ENCODE measurements at regions not wholly inside any gene's neighbourhood (a gene's known extent, or its start where the extent isn't known, plus 50 kb on each side); places are given as distances from the start of the nearest gene placed in this dataset.

- H3K4me1 ChIP-seq (ENCODE audit: insufficient read depth, low read length) = no peaks in the 10 kb centered on the region
- no peak overlapping the region for H2AFZ ChIP-seq (ENCODE audit: low read depth, low read length)
- no peaks in the 10 kb centered on the region for H3K9me3 ChIP-seq (ENCODE audit: low read length)
- no peaks in the 10 kb centered on the region for H3K36me3 ChIP-seq (ENCODE audit: insufficient read depth, low read length)
- no peak overlapping the region for H3K4me3 ChIP-seq (ENCODE audit: low read length)
- no peaks in the 10 kb centered on the region for H3K27me3 ChIP-seq (ENCODE audit: insufficient read depth, low read length)
Measured at GRCh38 chr11:104372111-104372510, 208.2 kb upstream of the PDGFD start.

- no peaks in the 10 kb centered on the region for H3K9me3 ChIP-seq (ENCODE audit: low read length)
- no peak overlapping the region for H3K4me3 ChIP-seq (ENCODE audit: low read length)
- H3K27me3 ChIP-seq (ENCODE audit: insufficient read depth, low read length) = no peaks in the 10 kb centered on the region
- no peak overlapping the region for H2AFZ ChIP-seq (ENCODE audit: low read depth, low read length)
- H3K36me3 ChIP-seq (ENCODE audit: insufficient read depth, low read length) = no peaks in the 10 kb centered on the region
- no peaks in the 10 kb centered on the region for H3K4me1 ChIP-seq (ENCODE audit: insufficient read depth, low read length)
Measured at GRCh38 chr11:104370478-104370877, 206.5 kb upstream of the PDGFD start.

GRCh38 chr11:104369761-104370160 lies 205.8 kb upstream of the PDGFD start:
- no peaks in the 10 kb centered on the region for H3K36me3 ChIP-seq (ENCODE audit: insufficient read depth, low read length)
- H3K9me3 ChIP-seq (ENCODE audit: low read length) = no peaks in the 10 kb centered on the region
- H3K4me1 ChIP-seq (ENCODE audit: insufficient read depth, low read length) = no peaks in the 10 kb centered on the region
- H2AFZ ChIP-seq (ENCODE audit: low read depth, low read length) = no peak overlapping the region
- no peak overlapping the region for H3K4me3 ChIP-seq (ENCODE audit: low read length)
- no peaks in the 10 kb centered on the region for H3K27me3 ChIP-seq (ENCODE audit: insufficient read depth, low read length)

GRCh38 chr11:104366321-104366734 lies 202.4 kb upstream of the PDGFD start:
- no peaks in the 10 kb centered on the region for H3K9me3 ChIP-seq (ENCODE audit: low read length)

GRCh38 chr11:104365676-104366075 lies 201.7 kb upstream of the PDGFD start:
- Histone ChIP-seq H2AFZ (ENCODE audit: low read depth, low read length) (no peak overlapping the region), H3K9me3 (ENCODE audit: low read length) (no peaks in the 10 kb centered on the region), H3K4me3 (ENCODE audit: low read length) (no peak overlapping the region), H3K4me1 (ENCODE audit: insufficient read depth, low read length) (no peaks in the 10 kb centered on the region), H3K36me3 (ENCODE audit: insufficient read depth, low read length) (no peaks in the 10 kb centered on the region), H3K27me3 (ENCODE audit: insufficient read depth, low read length) (no peaks in the 10 kb centered on the region)

More at GRCh38 chr11:104366321-104366734, 202.4 kb upstream of the PDGFD start:
- H3K27me3 ChIP-seq (ENCODE audit: insufficient read depth, low read length) = no peaks in the 10 kb centered on the region
- H3K4me1 ChIP-seq (ENCODE audit: insufficient read depth, low read length) = no peaks in the 10 kb centered on the region
- H3K4me3 ChIP-seq (ENCODE audit: low read length) = no peak overlapping the region
- no peak overlapping the region for H2AFZ ChIP-seq (ENCODE audit: low read depth, low read length)
- H3K36me3 ChIP-seq (ENCODE audit: insufficient read depth, low read length) = no peaks in the 10 kb centered on the region

- Histone ChIP-seq H3K27me3 (ENCODE audit: insufficient read depth, low read length) (no peaks in the 10 kb centered on the region), H3K4me1 (ENCODE audit: insufficient read depth, low read length) (no peaks in the 10 kb centered on the region), H3K4me3 (ENCODE audit: low read length) (no peak overlapping the region), H2AFZ (ENCODE audit: low read depth, low read length) (no peak overlapping the region), H3K9me3 (ENCODE audit: low read length) (no peaks in the 10 kb centered on the region), H3K36me3 (ENCODE audit: insufficient read depth, low read length) (no peaks in the 10 kb centered on the region)
Measured at GRCh38 chr11:104361975-104362374, 198.0 kb upstream of the PDGFD start.

- Histone ChIP-seq H2AFZ (ENCODE audit: low read depth, low read length) (no peak overlapping the region), H3K9me3 (ENCODE audit: low read length) (no peaks in the 10 kb centered on the region), H3K36me3 (ENCODE audit: insufficient read depth, low read length) (no peaks in the 10 kb centered on the region), H3K27me3 (ENCODE audit: insufficient read depth, low read length) (no peaks in the 10 kb centered on the region), H3K4me3 (ENCODE audit: low read length) (no peak overlapping the region), H3K4me1 (ENCODE audit: insufficient read depth, low read length) (no peaks in the 10 kb centered on the region)
Measured at GRCh38 chr11:104352036-104352435, 188.1 kb upstream of the PDGFD start.

GRCh38 chr11:104343578-104343977 lies 179.6 kb upstream of the PDGFD start:
- no peak overlapping the region for H3K4me3 ChIP-seq (ENCODE audit: low read length)
- no peaks in the 10 kb centered on the region for H3K36me3 ChIP-seq (ENCODE audit: insufficient read depth, low read length)
- H3K27me3 ChIP-seq (ENCODE audit: insufficient read depth, low read length) = no peaks in the 10 kb centered on the region
- peaks cover 7% of the 10 kb centered on the region for H3K4me1 ChIP-seq (ENCODE audit: insufficient read depth, low read length)
- no peaks in the 10 kb centered on the region for H3K9me3 ChIP-seq (ENCODE audit: low read length)
- H2AFZ ChIP-seq (ENCODE audit: low read depth, low read length) = no peak overlapping the region

- H3K4me1 ChIP-seq (ENCODE audit: insufficient read depth, low read length) = peaks cover 7% of the 10 kb centered on the region
- no peaks in the 10 kb centered on the region for H3K36me3 ChIP-seq (ENCODE audit: insufficient read depth, low read length)
- H3K9me3 ChIP-seq (ENCODE audit: low read length) = no peaks in the 10 kb centered on the region
- no peaks in the 10 kb centered on the region for H3K27me3 ChIP-seq (ENCODE audit: insufficient read depth, low read length)
- H2AFZ ChIP-seq (ENCODE audit: low read depth, low read length) = no peak overlapping the region
- no peak overlapping the region for H3K4me3 ChIP-seq (ENCODE audit: low read length)
Measured at GRCh38 chr11:104340590-104340989, 176.6 kb upstream of the PDGFD start.

GRCh38 chr11:104339380-104339831 lies 175.5 kb upstream of the PDGFD start:
- Histone ChIP-seq H3K9me3 (ENCODE audit: low read length) (no peaks in the 10 kb centered on the region), H3K4me3 (ENCODE audit: low read length) (no peak overlapping the region), H3K36me3 (ENCODE audit: insufficient read depth, low read length) (no peaks in the 10 kb centered on the region), H3K27me3 (ENCODE audit: insufficient read depth, low read length) (no peaks in the 10 kb centered on the region), H3K4me1 (ENCODE audit: insufficient read depth, low read length) (peaks cover 7% of the 10 kb centered on the region), H2AFZ (ENCODE audit: low read depth, low read length) (no peak overlapping the region)

GRCh38 chr11:104338186-104338585 lies 174.2 kb upstream of the PDGFD start:
- Histone ChIP-seq H3K9me3 (ENCODE audit: low read length) (no peaks in the 10 kb centered on the region), H3K27me3 (ENCODE audit: insufficient read depth, low read length) (no peaks in the 10 kb centered on the region), H3K4me3 (ENCODE audit: low read length) (no peak overlapping the region), H3K36me3 (ENCODE audit: insufficient read depth, low read length) (no peaks in the 10 kb centered on the region), H2AFZ (ENCODE audit: low read depth, low read length) (no peak overlapping the region), H3K4me1 (ENCODE audit: insufficient read depth, low read length) (peaks cover 7% of the 10 kb centered on the region)

- Histone ChIP-seq H3K27me3 (ENCODE audit: insufficient read depth, low read length) (no peaks in the 10 kb centered on the region), H2AFZ (ENCODE audit: low read depth, low read length) (no peak overlapping the region), H3K4me1 (ENCODE audit: insufficient read depth, low read length) (peaks cover 4% of the 10 kb centered on the region), H3K36me3 (ENCODE audit: insufficient read depth, low read length) (no peaks in the 10 kb centered on the region), H3K4me3 (ENCODE audit: low read length) (no peak overlapping the region), H3K9me3 (ENCODE audit: low read length) (no peaks in the 10 kb centered on the region)
Measured at GRCh38 chr11:104337273-104337672, 173.3 kb upstream of the PDGFD start.

GRCh38 chr11:104333977-104334376 lies 170.0 kb upstream of the PDGFD start:
- H2AFZ ChIP-seq (ENCODE audit: low read depth, low read length) = no peak overlapping the region
- H3K4me3 ChIP-seq (ENCODE audit: low read length) = no peak overlapping the region

GRCh38 chr11:104332110-104332509 lies 168.2 kb upstream of the PDGFD start:
- Histone ChIP-seq H2AFZ (ENCODE audit: low read depth, low read length) (no peak overlapping the region), H3K36me3 (ENCODE audit: insufficient read depth, low read length) (no peaks in the 10 kb centered on the region), H3K4me1 (ENCODE audit: insufficient read depth, low read length) (no peaks in the 10 kb centered on the region), H3K9me3 (ENCODE audit: low read length) (no peaks in the 10 kb centered on the region), H3K4me3 (ENCODE audit: low read length) (no peak overlapping the region), H3K27me3 (ENCODE audit: insufficient read depth, low read length) (no peaks in the 10 kb centered on the region)

More at GRCh38 chr11:104333977-104334376, 170.0 kb upstream of the PDGFD start:
- Histone ChIP-seq H3K36me3 (ENCODE audit: insufficient read depth, low read length) (no peaks in the 10 kb centered on the region), H3K4me1 (ENCODE audit: insufficient read depth, low read length) (no peaks in the 10 kb centered on the region), H3K9me3 (ENCODE audit: low read length) (no peaks in the 10 kb centered on the region), H3K27me3 (ENCODE audit: insufficient read depth, low read length) (no peaks in the 10 kb centered on the region)
